ENCODE measurements at regions not wholly inside any gene's neighbourhood (a gene's known extent, or its start where the extent isn't known, plus 50 kb on each side); places are given as distances from the start of the nearest gene placed in this dataset.

GRCh38 chr5:135713161-135713915 lies 121.1 kb upstream of the SLC25A48 start:
- Mint-ChIP-seq H3K4me3 (no peak overlapping the region), H3K27ac (no peak overlapping the region), H3K9me3 (no peaks in the 10 kb centered on the region), H3K36me3 (no peaks in the 10 kb centered on the region), H3K4me1 (ENCODE audit: unreplicated experiment) (peaks cover 42% of the 10 kb centered on the region), H3K27me3 (peaks cover 20% of the 10 kb centered on the region)
- TF ChIP-seq CTCF (conservative IDR thresholded peaks at IDR 0.05) = no peak
- no peak for DNase-seq (ENCODE audit: extremely low spot score, unreplicated experiment)

- no peak overlapping the region for H3K4me3 Mint-ChIP-seq
- peaks cover 48% of the 10 kb centered on the region for H3K4me1 Mint-ChIP-seq (ENCODE audit: unreplicated experiment)
- H3K9me3 Mint-ChIP-seq = no peaks in the 10 kb centered on the region
Measured at GRCh38 chr5:135711911-135712310, 122.6 kb upstream of the SLC25A48 start.

GRCh38 chr5:135710045-135710675 lies 124.3 kb upstream of the SLC25A48 start:
- DNase-seq (ENCODE audit: extremely low spot score, unreplicated experiment) = no peak
- H3K4me3 Mint-ChIP-seq = peak overlapping the region; percentile 48
- peaks cover 32% of the 10 kb centered on the region for H3K27me3 Mint-ChIP-seq
- no peaks in the 10 kb centered on the region for H3K36me3 Mint-ChIP-seq
- peaks cover 51% of the 10 kb centered on the region for H3K4me1 Mint-ChIP-seq (ENCODE audit: unreplicated experiment)
- TF ChIP-seq CTCF (conservative IDR thresholded peaks at IDR 0.05) = no peak
- no peaks in the 10 kb centered on the region for H3K9me3 Mint-ChIP-seq
- peak overlapping the region; percentile 56 for H3K27ac Mint-ChIP-seq

More at GRCh38 chr5:135711911-135712310, 122.6 kb upstream of the SLC25A48 start:
- no peak for DNase-seq (ENCODE audit: extremely low spot score, unreplicated experiment)
- TF ChIP-seq CTCF (conservative IDR thresholded peaks at IDR 0.05) = no peak
- Mint-ChIP-seq H3K27ac (no peak overlapping the region), H3K36me3 (no peaks in the 10 kb centered on the region), H3K27me3 (peaks cover 24% of the 10 kb centered on the region)

GRCh38 chr5:135709208-135709575 lies 125.3 kb upstream of the SLC25A48 start:
- Mint-ChIP-seq H3K27ac (no peak overlapping the region), H3K36me3 (no peaks in the 10 kb centered on the region), H3K4me1 (ENCODE audit: unreplicated experiment) (peaks cover 45% of the 10 kb centered on the region), H3K9me3 (no peaks in the 10 kb centered on the region), H3K27me3 (peaks cover 34% of the 10 kb centered on the region), H3K4me3 (no peak overlapping the region)
- no peak for DNase-seq (ENCODE audit: extremely low spot score, unreplicated experiment)
- TF ChIP-seq CTCF (conservative IDR thresholded peaks at IDR 0.05) = no peak

GRCh38 chr5:135708481-135709207 lies 125.8 kb upstream of the SLC25A48 start:
- H3K9me3 Mint-ChIP-seq = no peaks in the 10 kb centered on the region

More at GRCh38 chr5:135708481-135709207, 125.8 kb upstream of the SLC25A48 start:
- no peak overlapping the region for H3K4me3 Mint-ChIP-seq
- H3K27ac Mint-ChIP-seq = no peak overlapping the region
- TF ChIP-seq CTCF (conservative IDR thresholded peaks at IDR 0.05) = no peak
- peaks cover 48% of the 10 kb centered on the region for H3K4me1 Mint-ChIP-seq (ENCODE audit: unreplicated experiment)
- no peaks in the 10 kb centered on the region for H3K36me3 Mint-ChIP-seq
- no peak for DNase-seq (ENCODE audit: extremely low spot score, unreplicated experiment)
- H3K27me3 Mint-ChIP-seq = peaks cover 34% of the 10 kb centered on the region

All from type B pancreatic cell (in vitro differentiated cells).